Renal cortex interstitium (tissue), 11 donors: ENCODE measurements at regions not wholly inside any gene's neighbourhood (a gene's known extent, or its start where the extent isn't known, plus 50 kb on each side); places are given as distances from the start of the nearest gene placed in this dataset.
"Not testable (repeated sequence)": the region's sequence is repeated elsewhere in the genome, so short reads cannot be mapped to it uniquely, and the experiment has no call there.

ENCODE experiments used
- DNase-seq, 11 donors: peaks; one replicate each; pipeline ENCODE4 v3.0.0-alpha.2; 2013; ENCODE audit warnings: low read depth in 9 of 11, low spot score in 4 of 11; ENCODE audit errors: extremely low read depth in 1 of 11

- DNase-seq = no peak
Observed at GRCh38 chr4:19021617-19022016, 1000.1 kb upstream of the LCORL start.

GRCh38 chr4:19016550-19016949 lies 995.0 kb upstream of the LCORL start:
- DNase-seq = not testable (repeated sequence)

- DNase-seq = no peak
Observed at GRCh38 chr4:19014594-19014993, 993.0 kb upstream of the LCORL start.

- DNase-seq = no peak
Observed at GRCh38 chr4:19010761-19011160, 989.2 kb upstream of the LCORL start.

- DNase-seq = no peak
Observed at GRCh38 chr4:19009881-19010280, 988.3 kb upstream of the LCORL start.

GRCh38 chr4:19005211-19005610 lies 983.7 kb upstream of the LCORL start:
- peak in 1 of 11 donors; percentile 8 for DNase-seq

- no peak for DNase-seq
Observed at GRCh38 chr4:19002170-19002569, 980.6 kb upstream of the LCORL start.

GRCh38 chr4:18999595-18999994 lies 978.0 kb upstream of the LCORL start:
- no peak for DNase-seq

- DNase-seq = no peak
Observed at GRCh38 chr4:18981234-18981615, 959.7 kb upstream of the LCORL start.

- no peak for DNase-seq
Observed at GRCh38 chr4:18980516-18981233, 959.1 kb upstream of the LCORL start.

GRCh38 chr4:18976884-18977283 lies 955.3 kb upstream of the LCORL start:
- no peak for DNase-seq

- no peak for DNase-seq
Observed at GRCh38 chr4:18975916-18976808, 954.6 kb upstream of the LCORL start.

GRCh38 chr4:18973296-18973695 lies 951.7 kb upstream of the LCORL start:
- DNase-seq = no peak

- DNase-seq = no peak
Observed at GRCh38 chr4:18961879-18962278, 940.3 kb upstream of the LCORL start.

GRCh38 chr4:18961266-18961665 lies 939.7 kb upstream of the LCORL start:
- no peak for DNase-seq

- DNase-seq = no peak
Observed at GRCh38 chr4:18957716-18958115, 936.2 kb upstream of the LCORL start.

GRCh38 chr4:18954538-18954937 lies 933.0 kb upstream of the LCORL start:
- no peak for DNase-seq

GRCh38 chr4:18953613-18954012 lies 932.1 kb upstream of the LCORL start:
- DNase-seq = no peak

- DNase-seq = no peak
Observed at GRCh38 chr4:18945464-18945863, 923.9 kb upstream of the LCORL start.

- DNase-seq = no peak
Observed at GRCh38 chr4:18942874-18943273, 921.3 kb upstream of the LCORL start.
